PC-3 (cell line): ENCODE measurements at regions not wholly inside any gene's neighbourhood (a gene's known extent, or its start where the extent isn't known, plus 50 kb on each side); places are given as distances from the start of the nearest gene placed in this dataset.

Source experiments
- EZH2 ChIP-seq: fragments of 300-600 bp; sonication (generic); IDR thresholded peaks from one replicate; pipeline ENCODE4 v1.6.1; 2017; ENCODE audit warnings: antibody characterized with exemption, mild to moderate bottlenecking, low read length; ENCODE audit not compliant: unreplicated experiment
- TF ChIP-seq, protein P1 (sequence below): fragments of 300-600 bp; sonication (generic); conservative IDR thresholded peaks from 2 replicates; pipeline ENCODE4 v1.5.1; 2017; ENCODE audit warnings: antibody characterized with exemption, low read depth, mild to moderate bottlenecking, low read length

DNA sequence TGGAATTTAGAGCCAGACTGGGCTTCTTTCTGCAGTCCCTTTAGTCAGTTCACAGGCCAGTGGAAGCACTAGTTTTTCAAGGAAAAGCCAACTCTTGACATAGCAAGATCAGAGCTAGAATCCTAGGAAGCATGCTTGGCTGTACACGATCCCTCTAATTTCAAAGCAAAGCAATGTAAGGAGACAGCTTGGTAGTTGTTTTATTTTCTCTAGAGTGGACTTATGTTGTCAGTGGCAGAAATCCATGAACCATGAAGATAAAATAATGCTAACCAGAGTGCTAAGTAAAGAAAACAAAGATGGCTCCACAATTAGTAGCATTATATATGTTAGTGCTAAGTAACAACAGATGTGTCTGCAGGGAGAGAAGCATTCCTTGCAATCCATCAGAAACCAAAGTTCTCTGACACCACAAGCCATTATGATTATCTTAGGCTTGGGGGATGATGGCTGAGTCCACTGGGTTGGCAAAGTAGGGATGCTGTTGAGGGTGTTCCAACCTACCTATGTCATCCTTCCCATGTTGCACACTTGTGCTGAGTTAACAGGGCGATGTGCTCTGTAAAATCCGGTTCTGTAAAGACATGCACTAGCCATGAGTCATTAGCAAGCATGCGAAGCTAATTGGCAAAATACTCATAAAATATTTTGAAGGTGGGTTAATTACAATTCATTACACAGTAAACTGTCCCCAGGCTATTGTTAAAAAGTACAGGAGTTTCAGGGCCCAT, 115.2 kb downstream of the BMP2 start:
- TF ChIP-seq, protein P1, sequence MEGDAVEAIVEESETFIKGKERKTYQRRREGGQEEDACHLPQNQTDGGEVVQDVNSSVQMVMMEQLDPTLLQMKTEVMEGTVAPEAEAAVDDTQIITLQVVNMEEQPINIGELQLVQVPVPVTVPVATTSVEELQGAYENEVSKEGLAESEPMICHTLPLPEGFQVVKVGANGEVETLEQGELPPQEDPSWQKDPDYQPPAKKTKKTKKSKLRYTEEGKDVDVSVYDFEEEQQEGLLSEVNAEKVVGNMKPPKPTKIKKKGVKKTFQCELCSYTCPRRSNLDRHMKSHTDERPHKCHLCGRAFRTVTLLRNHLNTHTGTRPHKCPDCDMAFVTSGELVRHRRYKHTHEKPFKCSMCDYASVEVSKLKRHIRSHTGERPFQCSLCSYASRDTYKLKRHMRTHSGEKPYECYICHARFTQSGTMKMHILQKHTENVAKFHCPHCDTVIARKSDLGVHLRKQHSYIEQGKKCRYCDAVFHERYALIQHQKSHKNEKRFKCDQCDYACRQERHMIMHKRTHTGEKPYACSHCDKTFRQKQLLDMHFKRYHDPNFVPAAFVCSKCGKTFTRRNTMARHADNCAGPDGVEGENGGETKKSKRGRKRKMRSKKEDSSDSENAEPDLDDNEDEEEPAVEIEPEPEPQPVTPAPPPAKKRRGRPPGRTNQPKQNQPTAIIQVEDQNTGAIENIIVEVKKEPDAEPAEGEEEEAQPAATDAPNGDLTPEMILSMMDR, result no peak
- no peak for TF ChIP-seq EZH2
